K562 (cell line): ENCODE measurements at regions not wholly inside any gene's neighbourhood (a gene's known extent, or its start where the extent isn't known, plus 50 kb on each side); places are given as distances from the start of the nearest gene placed in this dataset.

Source experiments
- ATAC-seq: fragments of 200-7000 bp; cut with Tn5 transposase; 3 replicates; pipeline ENCODE4 v1.9.1; 2020; ENCODE audit warnings: moderate library complexity
- BruUV-seq: library from RNA; stranded (reverse); fragments of 400-500 nt; replicated peaks from 2 replicates; lab custom pipeline; 2021; lab: Mats Ljungman, UMichigan
- CTCF ChIA-PET: fragments of 300-600 bp; formaldehyde crosslinking; extraction: SDS; loops from one replicate; lab custom pipeline; 2021; ENCODE audit warnings: low intra/inter-chr PET ratio; lab: Yijun Ruan, JAX
- POLR2A ChIA-PET: fragments of 300-600, 350-650 bp; sonication (Branson Sonifier 250); formaldehyde crosslinking; extraction: SDS; loops from one replicate; lab custom pipeline; 2021; ENCODE audit warnings: antibody characterized with exemption, inconsistent platforms; lab: Yijun Ruan, JAX
- DNase-seq, 4 experiments: peaks; one replicate each; pipeline versions ENCODE4 v3.0.0 to v3.0.0-alpha.2; 2011 to 2018; ENCODE audit warnings: low spot score in 3 of 4, mixed read lengths in 3 of 4; ENCODE audit errors: extremely low read depth in 1 of 4
- FAIRE-seq: peaks from 2 replicates; lab custom pipeline; 2011; peaks lifted over from hg19 to GRCh38; lab: Jason Lieb, UNC
- H2AFZ ChIP-seq: 2 replicates; pipeline ENCODE4 v1.6.0; 2011; ENCODE audit warnings: low read depth, low read length, control low read depth, inconsistent platforms
- H3K27ac ChIP-seq: fragments of 200-600 bp; 3 replicates; pipeline ENCODE4 v1.8.0; 2011; ENCODE audit warnings: low read depth, mild to moderate bottlenecking, control low read depth, inconsistent platforms, low read length, moderate library complexity, mixed read lengths; ENCODE audit errors: extremely low read depth
- H3K27me3 ChIP-seq, 2 experiments: fragments of 300-600 bp in 1 of 2; 2 replicates in 1 of 2; 3 replicates in 1 of 2; pipeline versions ENCODE4 v1.6.0 to v1.8.0; 2011; ENCODE audit warnings: inconsistent platforms in 2 of 2, low read length in 2 of 2, mild to moderate bottlenecking in 1 of 2, mixed read lengths in 1 of 2, moderate library complexity in 1 of 2; ENCODE audit not compliant: control insufficient read depth in 2 of 2, insufficient read depth in 2 of 2
- H3K36me3 ChIP-seq: fragments of 300-600 bp; 3 replicates; pipeline ENCODE4 v1.8.0; 2011; ENCODE audit warnings: mild to moderate bottlenecking, low read length, inconsistent platforms; ENCODE audit not compliant: control insufficient read depth, insufficient read depth
- H3K4me1 ChIP-seq, 2 experiments: fragments of 200-600 bp in 1 of 2; replicated peaks in 1 of 2; 2 replicates in 1 of 2; 3 replicates in 1 of 2; pipeline versions ENCODE4 v1.5.1 to v1.8.0; 2011; ENCODE audit warnings: inconsistent platforms in 2 of 2, low read length in 2 of 2, mild to moderate bottlenecking in 1 of 2, mixed read lengths in 1 of 2, moderate library complexity in 1 of 2; ENCODE audit not compliant: control insufficient read depth in 2 of 2, insufficient read depth in 2 of 2
- H3K4me2 ChIP-seq: 2 replicates; pipeline ENCODE4 v1.6.1; 2011; ENCODE audit warnings: low read length, control low read depth, inconsistent platforms, mixed read lengths; ENCODE audit not compliant: insufficient read depth
- H3K4me3 ChIP-seq: fragments of 200-600 bp; sonication (generic), shearing (Covaris generic); 2 replicates; pipeline ENCODE4 v1.5.1; 2016; ENCODE audit warnings: control low read depth, inconsistent platforms
- H3K79me2 ChIP-seq: fragments of 200-600 bp; 3 replicates; pipeline ENCODE4 v1.8.0; 2011; ENCODE audit warnings: low read length, inconsistent platforms; ENCODE audit not compliant: control insufficient read depth, insufficient read depth
- H3K9ac ChIP-seq, 2 experiments: 2 replicates each; pipeline versions ENCODE4 v1.6.0 to v1.6.1; 2011; ENCODE audit warnings: low read depth in 2 of 2, low read length in 2 of 2, control low read depth in 1 of 2, inconsistent platforms in 1 of 2, mild to moderate bottlenecking in 1 of 2, mixed read lengths in 1 of 2; ENCODE audit not compliant: insufficient read depth in 1 of 2
- H3K9me1 ChIP-seq: one replicate; pipeline ENCODE4 v1.6.0; 2011; ENCODE audit warnings: inconsistent platforms, mild to moderate bottlenecking, low read length, moderate library complexity; ENCODE audit not compliant: control insufficient read depth, insufficient read depth
- H3K9me3 ChIP-seq: replicated peaks from 2 replicates; pipeline ENCODE4 v1.5.1; 2011; ENCODE audit warnings: low read depth, low read length, inconsistent platforms; ENCODE audit not compliant: control insufficient read depth, insufficient read depth
- H4K20me1 ChIP-seq: replicated peaks from 2 replicates; pipeline ENCODE4 v1.6.1; 2011; ENCODE audit warnings: low read length, inconsistent platforms, mixed read lengths; ENCODE audit not compliant: control insufficient read depth, insufficient read depth
- BRD9 ChIP-seq: fragments of 450-650 bp; IDR thresholded peaks from 2 replicates; pipeline ENCODE4 v1.6.1; 2018; ENCODE audit warnings: low read depth; ENCODE audit not compliant: partially characterized antibody
- E2F3 ChIP-seq: fragments of 250-450 bp; sonication (Bioruptor Pico); IDR thresholded peaks from 2 replicates; pipeline ENCODE4 v1.4.0; 2020; ENCODE audit warnings: mild to moderate bottlenecking
- HBP1 ChIP-seq: fragments of 450-650 bp; formaldehyde crosslinking; IDR thresholded peaks from 2 replicates; pipeline ENCODE4 v1.4.0; 2022; ENCODE audit warnings: missing genetic modification characterization
- ILF3 ChIP-seq: fragments of 450-650 bp; IDR thresholded peaks from 2 replicates; pipeline ENCODE4 v1.6.1; 2018; ENCODE audit warnings: antibody characterized with exemption, mild to moderate bottlenecking, moderate library complexity, borderline replicate concordance
- NR0B1 ChIP-seq: fragments of 450-650 bp; IDR thresholded peaks from one replicate; pipeline ENCODE4 v1.6.1; 2018; ENCODE audit warnings: mild to moderate bottlenecking, moderate library complexity; ENCODE audit not compliant: partially characterized antibody
- PTRF ChIP-seq: fragments of 450-650 bp; IDR thresholded peaks from 2 replicates; pipeline ENCODE4 v1.6.1; 2016; ENCODE audit warnings: mild to moderate bottlenecking, missing genetic modification characterization, missing compliant biosample characterization
- RBBP5 ChIP-seq: fragments of 200-600 bp; sonication (generic); IDR thresholded peaks from 2 replicates; pipeline ENCODE4 v1.6.1; 2012; ENCODE audit warnings: borderline replicate concordance, mild to moderate bottlenecking, low read length, control low read depth, inconsistent platforms; ENCODE audit not compliant: insufficient read depth, poor library complexity, severe bottlenecking
- VEZF1 ChIP-seq: fragments of 200-800 bp; sonication (Bioruptor generic); IDR thresholded peaks from 2 replicates; pipeline ENCODE4 v1.6.1; 2017; ENCODE audit warnings: missing genetic modification characterization, missing compliant biosample characterization
- ZNF76 ChIP-seq: fragments of 250-450 bp; sonication (Bioruptor Pico); IDR thresholded peaks from 2 replicates; pipeline ENCODE4 v1.4.0; 2020; ENCODE audit warnings: mild to moderate bottlenecking, moderate library complexity, borderline replicate concordance
- ZNF785 ChIP-seq: fragments of 250-450 bp; sonication (Bioruptor Pico); IDR thresholded peaks from 2 replicates; pipeline ENCODE4 v1.4.0; 2020; ENCODE audit warnings: mild to moderate bottlenecking
- WGBS: fragments of 100-300 bp; shearing (Covaris generic); methylation state at CpG from one replicate; pipeline ENCODE4 v1.1.6; 2016; ENCODE audit warnings: low coverage, mixed read lengths; ENCODE audit not compliant: insufficient coverage; ENCODE audit errors: missing lambda C conversion rate; 5-methylcytosine and 5-hydroxymethylcytosine counted together
- in situ Hi-C: fragments of 300-500 bp; cut with MboI; formaldehyde crosslinking; loops from 4 replicates; pipeline ENCODE4 v1.15.0; 2018; ENCODE audit warnings: inconsistent platforms, mixed read lengths
- intact Hi-C: fragments of 100-400 bp; cut with micrococcal nuclease; formaldehyde crosslinking; loops from 2 replicates; pipeline ENCODE4 v1.14.2; 2022

GRCh38 chr2:22946553-22946952 lies 438.4 kb upstream of the KLHL29 start (continued):
- TF ChIP-seq NR0B1 (no peak), RBBP5 (no peak), ILF3 (no peak), ZNF785 (no peak), PTRF (tag) (no peak), HBP1 (CRISPR knock-in tag) (no peak)

- H3K79me2 ChIP-seq: no peaks in the 10 kb centered on the region
- ATAC-seq: no peak
- CTCF ChIA-PET: no interaction called here
- no peak for TF ChIP-seq VEZF1 (CRISPR knock-in tag)
- no peak for TF ChIP-seq BRD9
- TF ChIP-seq ZNF76 (CRISPR knock-in tag): no peak
- TF ChIP-seq E2F3 (CRISPR knock-in tag): no peak
These were observed 437.2 kb upstream of the KLHL29 start for GRCh38 chr2:22947741-22948140.

More at GRCh38 chr2:22947741-22948140, 437.2 kb upstream of the KLHL29 start:
- Histone ChIP-seq H3K4me3 (no peak overlapping the region), H3K9ac (no peak overlapping the region), H3K27ac (no peak overlapping the region), H3K27me3 (no peaks in the 10 kb centered on the region), H3K9me1 (no peaks in the 10 kb centered on the region), H4K20me1 (no peaks in the 10 kb centered on the region), H3K36me3 (no peaks in the 10 kb centered on the region), H2AFZ (no peak overlapping the region), H3K4me2 (no peak overlapping the region), H3K4me1 (no peaks in the 10 kb centered on the region), H3K9me3 (no peaks in the 10 kb centered on the region)
- intact Hi-C loops: no loop called here
- DNase-seq: no peak
- WGBS: 0% methylated on average over 4 of the region's 4 CpGs
- no TSS peak for BruUV-seq
- in situ Hi-C loops: no loop called here
- FAIRE-seq: no peak
- POLR2A ChIA-PET: no interaction called here
